GM12865 (cell line): ENCODE measurements at regions not wholly inside any gene's neighbourhood (a gene's known extent, or its start where the extent isn't known, plus 50 kb on each side); places are given as distances from the start of the nearest gene placed in this dataset.

Experiments
- DNase-seq: peaks from one replicate; pipeline ENCODE4 v3.0.0; 2010; ENCODE audit warnings: low read depth
- H3K4me3 ChIP-seq: 2 replicates; pipeline ENCODE4 v1.5.1; 2011; ENCODE audit warnings: mild to moderate bottlenecking, low read depth, low read length, control low read depth
- TF ChIP-seq, protein P1 (sequence below): IDR thresholded peaks from 2 replicates; pipeline ENCODE4 v1.5.1; 2011; ENCODE audit warnings: low read length, control low read depth, low read depth, inconsistent platforms; ENCODE audit not compliant: insufficient read depth; ENCODE audit errors: missing control alignments

DNA sequence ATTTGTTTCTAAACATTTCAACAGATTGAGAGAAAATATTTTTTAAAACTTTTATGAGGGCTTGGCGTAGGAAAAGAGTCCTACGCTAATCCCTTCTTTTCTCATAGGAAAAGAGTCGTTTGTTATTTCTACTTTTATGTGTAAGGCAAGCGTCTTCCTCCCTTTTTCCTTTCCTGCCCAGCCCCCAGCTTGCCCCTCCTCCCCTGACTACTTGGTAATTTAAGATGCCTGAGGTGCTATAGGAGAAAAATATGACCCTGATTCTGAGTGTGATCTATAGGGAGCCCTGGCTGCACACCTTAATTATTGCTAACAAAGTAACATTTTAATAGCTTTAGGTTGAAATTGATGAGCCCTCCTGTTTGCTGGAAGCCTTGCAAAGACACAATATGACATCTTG, 373.6 kb downstream of the PBX1 start:
- H3K4me3 ChIP-seq, result no peak overlapping the region
- TF ChIP-seq, protein P1, sequence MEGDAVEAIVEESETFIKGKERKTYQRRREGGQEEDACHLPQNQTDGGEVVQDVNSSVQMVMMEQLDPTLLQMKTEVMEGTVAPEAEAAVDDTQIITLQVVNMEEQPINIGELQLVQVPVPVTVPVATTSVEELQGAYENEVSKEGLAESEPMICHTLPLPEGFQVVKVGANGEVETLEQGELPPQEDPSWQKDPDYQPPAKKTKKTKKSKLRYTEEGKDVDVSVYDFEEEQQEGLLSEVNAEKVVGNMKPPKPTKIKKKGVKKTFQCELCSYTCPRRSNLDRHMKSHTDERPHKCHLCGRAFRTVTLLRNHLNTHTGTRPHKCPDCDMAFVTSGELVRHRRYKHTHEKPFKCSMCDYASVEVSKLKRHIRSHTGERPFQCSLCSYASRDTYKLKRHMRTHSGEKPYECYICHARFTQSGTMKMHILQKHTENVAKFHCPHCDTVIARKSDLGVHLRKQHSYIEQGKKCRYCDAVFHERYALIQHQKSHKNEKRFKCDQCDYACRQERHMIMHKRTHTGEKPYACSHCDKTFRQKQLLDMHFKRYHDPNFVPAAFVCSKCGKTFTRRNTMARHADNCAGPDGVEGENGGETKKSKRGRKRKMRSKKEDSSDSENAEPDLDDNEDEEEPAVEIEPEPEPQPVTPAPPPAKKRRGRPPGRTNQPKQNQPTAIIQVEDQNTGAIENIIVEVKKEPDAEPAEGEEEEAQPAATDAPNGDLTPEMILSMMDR, result no peak
- DNase-seq, result no peak

DNA sequence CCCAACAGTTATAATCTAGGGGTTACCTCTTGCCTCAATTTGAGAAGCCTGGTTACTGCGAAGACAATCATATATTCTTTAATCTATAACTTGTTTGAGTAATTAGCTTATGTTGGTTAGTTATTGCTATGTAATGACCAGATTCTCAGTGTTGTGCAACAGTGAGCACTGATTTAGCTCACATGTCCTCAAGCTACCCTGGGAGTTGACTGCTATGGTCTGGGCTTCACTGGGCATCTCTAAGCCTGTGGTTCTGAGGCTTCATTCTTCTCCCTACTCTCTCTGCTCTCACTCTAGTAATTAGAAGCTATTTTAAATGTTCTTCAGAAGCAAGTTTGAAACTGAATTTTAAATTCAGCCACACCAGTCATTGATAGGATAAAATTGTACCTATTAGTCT, 371.8 kb downstream of the PBX1 start:
- TF ChIP-seq, protein P1, result no peak
- H3K4me3 ChIP-seq, result no peak overlapping the region
- no peak for DNase-seq

DNA sequence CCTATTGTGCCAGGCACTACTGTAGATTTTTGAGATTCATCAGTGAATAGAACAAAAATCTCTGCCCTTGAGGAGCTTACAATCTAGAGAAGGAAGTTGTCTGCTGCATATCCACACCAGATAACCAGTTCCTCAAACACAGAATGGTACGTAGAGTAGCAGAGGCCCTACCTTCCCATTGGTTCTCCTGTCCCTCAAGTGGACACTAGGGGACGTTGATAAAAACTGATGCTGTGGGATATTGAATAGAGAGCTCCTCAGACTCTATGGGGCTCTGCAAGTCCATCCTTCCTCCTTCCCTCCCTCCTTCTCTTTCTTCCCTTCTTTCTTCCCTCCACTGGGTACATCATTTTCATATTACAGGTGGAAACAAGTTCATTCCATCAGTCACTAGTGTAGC, 371.3 kb downstream of the PBX1 start:
- no peak for DNase-seq
- no peak overlapping the region for H3K4me3 ChIP-seq
- TF ChIP-seq, protein P1, result no peak

DNA sequence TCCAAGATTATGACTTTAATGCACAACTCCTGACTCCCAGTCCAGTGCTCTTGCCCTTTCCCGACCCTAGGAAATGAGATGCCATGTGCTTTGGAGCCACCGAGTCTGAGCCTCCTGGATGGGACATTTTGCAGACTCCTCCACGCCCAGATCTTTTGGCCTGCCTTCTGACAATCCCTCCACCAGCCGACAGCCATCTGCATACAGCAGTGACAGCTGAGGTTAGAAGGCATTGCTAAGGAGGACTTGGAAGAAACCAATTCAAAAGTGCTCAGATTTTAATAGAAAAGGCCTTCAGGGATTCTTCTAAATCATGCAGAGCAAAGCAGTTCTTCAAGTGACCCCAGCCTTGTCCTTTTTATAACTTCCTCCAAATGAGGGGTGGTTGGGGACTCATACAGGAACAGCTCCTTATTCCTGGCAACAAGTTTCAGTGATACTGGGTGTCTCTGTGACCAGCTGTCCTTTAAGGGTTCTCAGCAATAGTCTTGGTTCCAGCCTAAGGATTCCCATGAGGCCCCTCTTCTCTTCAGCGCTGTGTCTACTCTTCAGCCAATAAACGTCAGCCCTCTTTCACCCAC, 369.3 kb downstream of the PBX1 start:
- TF ChIP-seq, protein P1, result no peak
- no peak overlapping the region for H3K4me3 ChIP-seq
- no peak for DNase-seq

DNA sequence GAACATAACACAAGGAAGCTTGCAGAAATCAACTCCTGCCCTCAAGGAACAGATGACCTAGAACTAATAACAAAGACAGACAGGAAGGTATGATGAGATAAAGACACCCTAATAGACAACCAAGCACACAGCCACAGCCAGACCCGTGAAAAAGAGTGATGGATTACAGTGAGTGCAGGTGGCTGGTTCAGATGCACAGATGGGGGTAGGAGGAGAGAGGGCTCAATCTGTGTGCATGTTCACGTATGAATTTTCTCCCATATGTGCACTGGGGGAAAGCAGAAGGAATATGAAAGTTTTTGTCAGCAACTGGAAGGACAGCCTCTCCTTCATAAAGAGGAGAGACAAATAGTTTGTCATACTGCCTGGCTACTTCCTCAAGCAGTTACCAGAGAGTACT, 367.1 kb downstream of the PBX1 start:
- H3K4me3 ChIP-seq, result no peak overlapping the region
- DNase-seq, result no peak
- TF ChIP-seq, protein P1, result no peak

DNA sequence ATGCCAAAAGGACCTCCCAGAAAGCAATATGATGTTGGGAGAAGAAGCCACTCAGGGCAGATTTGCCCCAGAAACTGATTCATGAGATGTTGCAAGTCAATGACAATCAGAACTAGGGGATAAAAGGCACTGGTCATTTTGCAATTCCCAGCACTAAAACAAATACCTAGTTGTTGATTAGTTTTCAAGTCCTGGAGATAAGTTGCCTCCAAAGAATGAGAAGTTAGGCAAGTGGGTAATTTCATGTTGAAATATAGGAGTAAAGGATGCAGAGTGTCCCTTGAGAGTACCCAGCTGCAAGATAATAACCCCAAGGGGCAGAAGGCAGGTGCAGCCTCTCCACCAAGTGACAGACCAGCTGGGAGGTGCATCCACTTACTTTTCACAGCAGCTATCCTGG, 363.6 kb downstream of the PBX1 start:
- TF ChIP-seq, protein P1, result no peak
- DNase-seq, result no peak
- H3K4me3 ChIP-seq, result no peak overlapping the region

DNA sequence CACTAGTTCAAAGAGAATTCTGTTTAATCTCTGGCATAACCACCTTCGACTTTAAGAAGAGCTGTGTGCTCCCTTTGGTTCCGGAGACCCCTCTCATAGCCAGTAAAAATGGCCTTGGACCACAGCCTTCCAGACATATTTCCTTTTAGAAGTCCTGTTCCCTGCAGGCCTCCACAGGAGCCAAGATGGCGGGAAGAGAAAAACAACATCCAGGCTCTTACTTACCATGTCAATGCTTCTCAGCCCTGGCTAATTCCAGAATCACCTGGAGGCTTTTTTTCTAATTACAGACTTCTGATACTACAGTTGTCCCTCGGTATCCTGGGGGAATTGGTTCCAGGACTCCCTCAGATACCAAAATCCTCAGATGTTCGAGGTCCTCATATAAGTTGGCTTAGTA, 362.5 kb downstream of the PBX1 start:
- TF ChIP-seq, protein P1, result no peak
- no peak for DNase-seq
- H3K4me3 ChIP-seq, result no peak overlapping the region
